Heart left ventricle (tissue), 13 donors: ENCODE measurements at regions not wholly inside any gene's neighbourhood (a gene's known extent, or its start where the extent isn't known, plus 50 kb on each side); places are given as distances from the start of the nearest gene placed in this dataset.

Experiments used
- CTCF ChIP-seq, 12 donors: fragments of 200-600 bp; sonication (generic) in 4 of 12; IDR thresholded peaks; one replicate each; pipeline versions ENCODE4 v1.5.0 to v1.8.0; 2018 to 2022; ENCODE audit warnings: antibody characterized with exemption in 12 of 12, mild to moderate bottlenecking in 5 of 12
- POLR2A ChIP-seq, 2 donors: fragments of 450-650 bp; IDR thresholded peaks; one replicate each; pipeline ENCODE4 v1.6.1; 2017; ENCODE audit warnings: antibody characterized with exemption in 2 of 2, mild to moderate bottlenecking in 2 of 2, moderate library complexity in 2 of 2
- donor health status: ischemic (EF 13 %, LVEDD 7.1; RV severe dilation, severe dysfunction).
- donor health status: DM: no; HTN: yes; CAD: no.
- donor health status: DM: no; HTN: no; CAD: no.
- donor health status: ischemic (EF 25% LVEDD 6.9; RV normal size, moderate dysfunction).
- donor health status: ischemic (EF 25% LVEDD 5.7; RV mildly dilated, moderate dysfunction).
- donor health status: ischemic (EF 35%, LVEDD 5.7; RV mildly dilated, moderate dysfunction).
- donor health status: nonischemic (EF 11% LVEDD 7.7; RV severe dilation, severe dysfunction).
- donor health status: DM: yes; HTN: yes; CAD: no.
- donor health status: PGD.
- donor health status: ischemic (EF 29% LVEDD 5.4; RV normal size, mild dysfunction).
- donor health status: nonischemic (EF 23%, LVEDD 6.1; RV moderate dilation, normal function).

- TF ChIP-seq CTCF (IDR thresholded peaks at IDR 0.05): no peak
- no peak for TF ChIP-seq POLR2A (IDR thresholded peaks at IDR 0.05)
Observed at GRCh38 chr4:53902786-53903185, 161.6 kb downstream of the CHIC2 start.
